GM12864 (cell line): ENCODE measurements at regions not wholly inside any gene's neighbourhood (a gene's known extent, or its start where the extent isn't known, plus 50 kb on each side); places are given as distances from the start of the nearest gene placed in this dataset.

Source experiments
- DNase-seq: peaks from one replicate; pipeline ENCODE4 v3.0.0-alpha.2; 2011; ENCODE audit warnings: low read depth
- H3K4me3 ChIP-seq: 2 replicates; pipeline ENCODE4 v1.5.1; 2011; ENCODE audit warnings: mild to moderate bottlenecking, low read depth, low read length, control low read depth
- CTCF ChIP-seq: IDR thresholded peaks from 2 replicates; pipeline ENCODE4 v1.5.1; 2011; ENCODE audit warnings: low read depth, mild to moderate bottlenecking, moderate library complexity, low read length, control low read depth, inconsistent platforms; ENCODE audit errors: missing control alignments

- TF ChIP-seq CTCF: no peak
- DNase-seq: no peak
- no peak overlapping the region for H3K4me3 ChIP-seq
Observed at GRCh38 chr2:118244686-118245085, 156.4 kb downstream of the INSIG2 start.

- H3K4me3 ChIP-seq: no peak overlapping the region
- DNase-seq: no peak
- TF ChIP-seq CTCF: no peak
Observed at GRCh38 chr2:118243031-118243430, 154.8 kb downstream of the INSIG2 start.

- H3K4me3 ChIP-seq: no peak overlapping the region
- no peak for DNase-seq
- no peak for TF ChIP-seq CTCF
Observed at GRCh38 chr2:118242216-118242615, 153.9 kb downstream of the INSIG2 start.

GRCh38 chr2:118241128-118241527 lies 152.9 kb downstream of the INSIG2 start:
- DNase-seq: no peak
- H3K4me3 ChIP-seq: no peak overlapping the region
- TF ChIP-seq CTCF: no peak

GRCh38 chr2:118240276-118240675 lies 152.0 kb downstream of the INSIG2 start:
- no peak for DNase-seq
- H3K4me3 ChIP-seq: no peak overlapping the region
- no peak for TF ChIP-seq CTCF

- DNase-seq: no peak
- no peak overlapping the region for H3K4me3 ChIP-seq
- no peak for TF ChIP-seq CTCF
Observed at GRCh38 chr2:118239284-118239683, 151.0 kb downstream of the INSIG2 start.

GRCh38 chr2:118237451-118237850 lies 149.2 kb downstream of the INSIG2 start:
- no peak overlapping the region for H3K4me3 ChIP-seq
- no peak for TF ChIP-seq CTCF
- DNase-seq: no peak
